Glomerular visceral epithelial cell (primary cell): ENCODE measurements at regions not wholly inside any gene's neighbourhood (a gene's known extent, or its start where the extent isn't known, plus 50 kb on each side); places are given as distances from the start of the nearest gene placed in this dataset.
A peak's percentile ranks its signal among the peaks of the same experiment; 100 is the strongest.

Source experiments
- DNase-seq: peaks from one replicate; pipeline ENCODE4 v3.0.0-alpha.2; 2016; ENCODE audit errors: extremely low spot score

DNA sequence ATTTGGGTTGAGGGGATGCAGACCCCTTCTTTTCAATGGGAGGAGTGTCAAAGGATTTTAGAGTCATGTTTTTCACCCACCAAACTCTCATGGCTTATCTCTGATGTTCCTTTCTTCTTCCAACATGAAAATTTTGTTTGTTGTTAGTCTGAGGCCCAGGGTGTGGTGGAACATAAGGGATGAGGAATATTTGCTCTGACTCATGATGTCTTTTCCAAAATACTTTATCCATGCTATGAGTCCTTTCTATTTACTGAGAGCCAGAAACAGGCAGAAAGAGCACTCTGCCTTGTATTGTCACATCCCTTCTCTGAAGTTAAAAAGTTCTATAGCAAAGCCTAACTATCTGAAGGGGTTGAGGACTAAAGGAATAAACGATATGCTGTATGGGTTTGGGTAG lies 61.6 kb upstream of the GYPA start:
- no peak for DNase-seq

DNA sequence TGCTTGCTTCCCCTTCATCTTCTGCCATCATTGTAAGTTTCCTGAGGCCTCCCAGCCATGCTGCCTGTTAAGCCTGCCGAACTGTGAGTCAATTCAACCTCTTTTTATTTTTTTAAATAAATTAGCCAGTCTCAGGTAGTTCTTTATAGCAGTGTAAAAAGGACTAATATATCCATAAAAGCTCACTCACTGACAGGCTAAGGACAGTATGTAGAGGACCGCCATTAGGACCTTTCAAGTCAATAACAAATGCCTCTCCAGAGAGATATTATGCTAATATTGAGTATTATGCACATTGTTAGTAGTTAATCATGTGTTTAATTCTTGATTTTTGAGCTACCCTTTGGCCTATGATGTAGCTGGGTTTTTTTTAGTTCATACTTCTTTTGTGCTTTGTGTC lies 62.6 kb upstream of the GYPA start:
- DNase-seq, result no peak

DNA sequence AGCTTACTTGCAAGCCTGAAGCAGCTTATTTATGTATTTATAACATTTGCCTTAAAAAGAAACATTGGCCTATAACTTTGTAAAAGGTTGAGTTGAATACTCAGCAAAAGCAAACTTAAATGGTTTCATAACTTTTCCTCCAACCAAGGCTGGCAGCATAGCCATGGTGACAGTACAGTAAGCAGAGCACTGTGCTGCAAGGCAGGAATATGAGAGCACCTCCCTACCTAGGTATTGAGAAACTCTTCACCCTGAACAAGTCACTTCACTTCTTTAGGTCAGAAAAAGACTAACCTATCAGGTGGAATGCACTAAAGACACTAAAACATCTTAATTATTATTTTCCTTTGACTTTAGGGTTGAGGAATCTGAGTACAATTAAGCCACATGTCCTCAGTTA lies 63.9 kb upstream of the GYPA start:
- DNase-seq, result no peak

DNA sequence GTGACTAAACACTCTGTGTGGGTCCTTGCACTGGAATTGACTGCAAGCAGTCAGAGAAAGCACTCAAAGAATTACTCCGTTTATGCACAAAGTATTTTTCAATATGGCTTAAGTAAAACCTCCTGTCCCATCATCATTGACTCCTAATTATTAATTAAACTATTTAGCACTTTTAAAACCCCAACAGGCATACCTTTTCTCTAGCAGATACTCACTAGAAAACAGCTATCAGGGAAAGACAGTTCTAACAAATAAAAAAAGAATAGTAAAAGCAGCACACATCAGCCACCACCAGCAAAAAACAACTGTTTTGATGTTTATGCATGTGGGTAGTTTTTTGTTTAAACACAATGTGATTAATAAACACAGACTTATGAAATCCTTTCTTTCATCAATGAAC lies 66.2 kb upstream of the GYPA start:
- DNase-seq, result no peak

DNA sequence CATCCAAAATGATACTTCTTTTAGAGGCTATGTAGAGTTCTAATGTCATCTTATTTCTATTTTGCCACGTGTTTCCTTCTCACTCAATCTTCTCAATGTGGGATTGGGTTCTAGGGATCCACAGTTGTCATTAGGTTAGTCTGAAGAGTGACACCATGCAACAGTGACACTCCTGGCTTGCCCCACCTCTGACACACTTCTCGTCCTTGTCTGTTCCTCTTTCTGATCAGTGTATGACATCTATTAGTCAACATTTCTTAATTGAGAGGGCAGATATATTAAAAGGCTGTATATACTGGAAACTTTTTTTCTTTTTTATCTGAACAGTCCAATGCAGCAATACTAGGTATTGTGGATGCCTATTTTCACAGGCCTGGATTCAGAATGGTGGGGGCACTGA lies 67.6 kb upstream of the GYPA start:
- no peak for DNase-seq

DNA sequence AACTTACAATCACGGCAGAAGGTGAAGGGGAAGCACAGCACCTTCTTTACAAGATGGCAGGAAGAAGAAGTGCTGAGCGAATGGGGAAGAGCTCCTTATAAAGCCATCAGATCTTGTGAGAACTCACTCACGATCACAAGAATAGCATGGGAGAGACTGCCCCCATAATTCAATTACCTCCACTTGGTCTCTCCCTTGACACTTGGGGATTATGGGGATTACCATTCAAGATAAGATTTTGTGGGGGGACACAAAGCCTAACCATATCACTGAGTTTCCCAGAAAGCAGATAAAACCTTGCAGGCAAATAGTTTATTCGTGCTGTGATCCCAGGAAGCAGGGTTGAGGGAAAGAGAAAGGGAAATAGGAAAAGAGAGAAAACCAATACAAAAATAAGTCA lies 69.0 kb upstream of the GYPA start:
- no peak for DNase-seq

DNA sequence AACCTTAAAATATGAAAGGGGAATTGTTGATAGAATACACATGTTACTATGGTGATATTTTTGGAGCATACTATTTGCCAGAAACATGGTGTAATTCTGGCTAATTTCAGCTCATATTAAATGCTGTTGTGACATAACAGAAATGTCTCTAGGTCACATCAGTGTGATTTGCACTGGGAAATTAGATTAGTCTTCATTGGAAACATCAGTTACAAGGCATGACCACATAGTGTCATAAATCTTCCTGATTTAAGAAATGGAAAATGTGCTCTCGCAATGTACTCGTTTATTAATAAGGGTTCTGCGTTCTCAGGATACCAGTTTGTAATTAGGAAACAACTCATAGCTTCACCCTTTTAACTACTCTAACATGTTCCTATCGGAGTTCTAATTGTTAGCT lies 72.9 kb upstream of the GYPA start:
- no peak for DNase-seq

DNA sequence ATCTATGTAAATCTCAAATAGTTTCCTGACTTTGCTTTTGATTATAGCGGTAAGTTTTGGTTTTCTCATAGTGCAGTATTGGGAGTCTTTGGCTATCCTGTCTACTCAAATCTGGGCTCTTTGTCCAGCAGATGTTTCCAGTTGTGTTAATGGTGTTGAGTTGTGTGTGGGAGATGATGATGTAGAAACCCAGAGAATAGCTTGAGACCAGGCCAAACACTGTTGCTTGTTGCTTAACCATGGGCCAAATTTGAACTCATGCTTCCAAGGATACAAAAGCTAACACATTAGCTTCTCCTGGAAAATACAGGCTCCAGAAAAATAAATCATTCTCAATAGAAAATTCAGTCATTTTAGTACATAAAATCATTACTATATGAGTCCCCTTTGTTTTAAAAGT lies 82.6 kb upstream of the GYPA start:
- DNase-seq, result no peak

DNA sequence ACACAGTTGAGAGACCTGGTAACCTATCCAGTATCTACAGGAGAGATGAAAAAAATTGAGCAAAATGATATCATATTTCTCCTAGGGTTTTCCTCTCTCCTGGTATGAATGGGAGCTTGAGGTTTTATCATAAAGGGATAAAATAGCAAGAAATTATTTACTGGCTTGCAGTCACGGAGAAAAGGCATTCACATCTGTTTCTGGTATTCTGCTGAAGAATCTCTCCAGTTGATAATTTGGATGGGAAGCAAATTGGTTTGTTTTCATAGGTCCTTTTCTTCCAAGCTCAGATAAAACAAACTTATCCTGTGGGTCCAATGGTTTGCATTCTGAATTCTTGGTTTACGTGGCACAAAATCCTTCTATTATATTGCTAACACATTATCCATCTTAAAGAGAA lies 83.1 kb upstream of the GYPA start:
- no peak for DNase-seq

DNA sequence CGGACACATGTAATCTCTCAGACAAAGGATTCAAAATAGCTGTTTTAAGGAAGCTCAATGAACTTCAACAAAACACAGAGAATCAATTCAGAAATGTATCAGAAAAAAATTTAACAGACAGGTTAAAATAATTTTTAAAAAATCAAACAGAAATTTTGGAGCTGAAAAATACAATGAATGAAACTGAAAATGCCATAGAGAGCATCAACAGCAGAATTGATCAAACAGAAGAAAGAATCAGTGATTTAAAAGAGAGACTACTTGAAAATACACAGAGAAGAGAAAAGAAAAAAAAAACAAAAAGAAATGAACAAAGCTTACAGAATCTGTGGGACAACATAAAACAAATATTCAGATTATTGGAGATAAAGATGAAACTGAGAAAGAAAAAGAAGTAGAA lies 118.8 kb upstream of the GYPA start:
- no peak for DNase-seq

DNA sequence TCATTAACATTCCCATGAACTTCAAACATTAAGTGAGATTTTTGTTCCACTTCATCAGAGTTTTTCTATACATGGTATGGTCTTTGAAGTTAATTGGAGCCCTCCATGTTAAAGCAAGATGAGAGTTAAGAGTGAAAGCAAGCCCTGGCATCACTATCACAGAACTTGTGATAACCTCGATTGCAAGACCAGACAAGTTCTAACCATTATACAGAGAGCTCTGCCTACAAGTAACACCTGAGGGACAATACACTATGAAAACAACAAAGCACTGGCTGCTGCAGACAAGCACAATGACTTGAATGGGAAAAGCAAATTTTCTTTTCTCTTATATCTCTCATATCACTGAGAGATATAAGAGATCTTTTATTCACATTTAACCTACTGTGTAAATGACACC lies 126.6 kb upstream of the GYPA start:
- DNase-seq, result no peak

DNA sequence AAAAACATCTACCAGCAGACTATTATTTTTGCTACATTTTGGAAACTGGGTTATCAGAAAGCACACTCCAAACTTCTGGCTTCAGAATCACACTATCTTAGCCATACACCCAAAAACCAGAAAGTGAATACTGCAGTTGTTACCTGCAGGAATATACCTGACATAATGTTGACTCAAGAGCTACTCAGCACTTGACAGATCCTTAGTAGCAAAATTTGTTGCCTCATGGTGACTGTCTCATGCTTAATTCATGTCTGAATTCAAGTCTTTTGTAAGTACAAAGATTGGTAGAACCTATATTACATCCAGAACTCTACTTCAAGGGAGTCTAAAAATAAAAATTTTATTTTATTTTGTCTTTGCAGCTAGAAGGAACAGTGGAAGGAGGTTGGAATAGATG lies 140.2 kb upstream of the GYPA start:
- no peak for DNase-seq

DNA sequence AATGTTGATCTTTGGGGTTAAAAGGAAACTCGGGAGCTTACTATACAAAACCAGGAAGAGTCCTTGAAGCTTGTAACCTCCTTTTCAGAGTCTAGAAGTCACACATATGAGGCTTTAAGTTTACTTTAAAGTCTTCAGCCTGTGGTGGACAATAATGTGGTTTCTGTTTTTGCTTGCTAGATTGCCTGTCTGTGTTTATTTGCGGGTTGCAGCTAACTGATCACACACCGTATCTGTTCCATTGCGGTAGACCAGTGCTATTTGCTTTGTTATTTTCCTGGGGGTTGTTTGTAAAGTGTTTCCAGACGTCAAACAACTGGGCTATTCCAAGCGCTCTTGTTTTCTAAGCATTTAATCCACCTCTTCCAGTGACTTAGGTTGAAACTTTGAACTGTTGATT lies 143.0 kb upstream of the GYPA start:
- DNase-seq, result no peak

DNA sequence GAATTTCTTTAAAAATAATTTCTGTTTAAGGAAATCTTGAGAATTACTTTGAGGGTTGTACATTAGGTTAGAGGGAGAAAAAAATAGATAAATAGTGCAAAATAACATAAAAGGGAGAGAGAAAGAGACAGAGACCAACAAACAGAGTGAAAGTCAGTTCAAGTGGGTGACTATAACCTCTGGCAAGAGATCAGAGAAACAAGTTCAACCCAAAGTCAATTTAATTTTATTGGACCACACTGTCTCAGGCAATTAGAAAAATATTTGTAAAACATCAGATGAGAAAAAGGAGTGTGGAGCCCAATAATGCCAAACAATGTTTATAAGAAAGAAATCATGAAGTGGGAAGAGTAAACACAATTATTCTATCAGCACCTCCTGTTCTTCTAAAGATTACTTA lies 143.5 kb upstream of the GYPA start:
- no peak for DNase-seq

DNA sequence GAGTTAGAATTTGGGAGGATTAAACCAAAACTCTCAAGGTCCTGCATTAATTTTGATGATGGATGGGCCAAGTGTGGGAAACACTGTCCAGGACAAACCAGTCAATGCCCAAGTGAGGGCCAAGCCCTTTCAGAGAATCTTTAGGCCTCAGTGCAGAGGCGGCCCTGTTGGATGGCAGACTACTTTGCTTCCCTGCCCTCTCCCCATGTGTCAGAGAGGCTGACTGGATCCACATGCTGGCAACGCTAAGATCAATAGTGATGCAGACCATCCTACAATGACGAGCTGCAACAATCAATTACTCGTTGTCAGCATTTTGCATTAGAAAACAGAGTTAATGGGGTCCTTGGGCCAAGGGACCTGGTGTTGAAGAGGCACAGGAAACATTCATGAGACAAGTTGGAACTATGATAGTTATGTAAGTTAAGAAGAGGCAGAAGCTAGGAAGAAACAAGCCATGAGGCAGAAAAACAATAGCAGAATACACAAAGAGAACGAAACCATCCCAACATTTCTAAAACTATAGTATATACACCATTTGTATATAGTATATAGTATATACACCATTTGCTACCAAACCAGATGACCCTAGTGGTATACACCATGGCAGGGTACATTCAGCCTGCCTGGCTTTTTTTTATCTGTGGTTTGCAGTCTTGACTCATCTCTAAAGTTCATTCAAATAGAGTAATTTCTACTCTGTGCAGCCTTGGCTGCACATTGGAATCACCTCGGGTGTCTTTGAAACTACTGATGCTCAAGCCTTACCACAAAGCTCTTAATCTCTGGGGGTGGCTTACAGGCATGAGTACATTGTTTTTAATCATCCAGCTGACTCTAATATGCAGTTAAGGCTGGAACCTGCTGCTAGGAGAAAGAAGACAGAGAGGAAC lies 147.7 kb upstream of the GYPA start:
- DNase-seq, result peak; percentile 34

DNA sequence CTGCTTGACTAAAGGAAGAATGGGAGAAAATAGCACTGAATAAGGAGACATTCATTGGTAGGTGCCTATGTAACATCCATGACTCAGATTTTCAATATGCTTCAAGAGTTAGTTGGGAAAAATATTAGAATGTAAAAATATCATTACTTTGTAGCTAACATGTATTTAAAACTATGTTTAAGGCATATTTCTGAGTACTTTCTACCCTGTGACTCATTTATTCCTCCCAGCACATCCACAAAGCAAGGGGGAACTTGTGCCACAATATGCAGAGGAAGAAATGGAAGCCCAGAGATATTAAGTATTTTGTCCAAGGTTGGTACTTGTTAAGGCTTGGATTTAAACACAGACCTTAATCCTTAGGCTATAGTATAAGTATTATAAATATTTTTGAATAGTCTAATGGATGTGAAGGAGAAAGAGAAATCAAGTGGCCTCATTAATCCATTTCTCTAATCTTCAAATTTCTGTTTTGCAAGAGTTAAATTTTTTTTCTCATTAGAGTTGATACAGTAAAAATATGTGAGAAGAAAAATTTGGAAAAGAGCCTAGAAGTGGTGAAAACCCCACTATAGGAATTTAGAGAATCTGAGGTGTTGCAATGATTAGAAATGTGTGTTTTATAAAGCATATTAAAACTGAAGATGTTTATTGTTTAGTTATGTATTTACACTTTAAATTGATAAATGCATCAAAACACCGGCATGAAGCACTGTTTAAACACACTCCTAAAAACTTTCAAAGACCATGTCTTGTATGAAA lies 149.3 kb upstream of the GYPA start:
- no peak for DNase-seq

DNA sequence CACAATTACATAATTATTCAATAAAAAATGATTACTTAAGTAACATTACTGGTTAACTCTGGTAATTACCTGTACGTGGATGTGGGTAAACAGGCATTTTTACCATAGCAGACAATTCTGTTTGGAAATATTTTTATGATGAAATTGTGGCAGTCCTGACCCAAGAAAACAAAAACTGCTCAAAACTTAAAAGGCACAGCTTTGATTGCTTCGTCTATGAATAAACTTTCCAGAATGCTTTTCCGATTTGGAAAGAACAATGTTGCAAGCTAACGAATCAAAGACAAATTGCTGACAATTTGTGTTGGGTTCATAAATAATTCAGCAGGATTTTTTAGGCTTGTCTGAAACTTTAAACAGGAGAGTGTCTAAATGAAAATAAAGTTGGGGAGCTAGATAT lies 150.6 kb upstream of the GYPA start:
- no peak for DNase-seq

DNA sequence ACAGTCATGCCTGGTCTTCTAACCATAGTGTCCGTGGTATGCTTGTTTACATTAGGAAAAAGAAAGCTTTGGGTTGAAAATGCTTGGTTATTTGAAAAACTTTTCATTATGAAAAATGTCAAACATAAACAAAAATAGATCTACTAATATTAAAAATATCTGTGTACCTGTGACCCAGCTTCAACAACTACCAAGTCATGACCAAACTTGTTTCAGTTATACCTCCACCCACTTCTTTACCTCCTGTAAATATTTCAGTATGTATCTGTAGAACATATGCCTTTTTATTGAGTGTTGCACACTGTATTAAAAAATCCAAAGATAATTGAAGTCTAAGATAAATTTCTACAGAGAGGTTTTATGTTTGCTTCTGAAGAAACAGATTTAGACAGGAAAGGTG lies 153.7 kb upstream of the GYPA start:
- no peak for DNase-seq

DNA sequence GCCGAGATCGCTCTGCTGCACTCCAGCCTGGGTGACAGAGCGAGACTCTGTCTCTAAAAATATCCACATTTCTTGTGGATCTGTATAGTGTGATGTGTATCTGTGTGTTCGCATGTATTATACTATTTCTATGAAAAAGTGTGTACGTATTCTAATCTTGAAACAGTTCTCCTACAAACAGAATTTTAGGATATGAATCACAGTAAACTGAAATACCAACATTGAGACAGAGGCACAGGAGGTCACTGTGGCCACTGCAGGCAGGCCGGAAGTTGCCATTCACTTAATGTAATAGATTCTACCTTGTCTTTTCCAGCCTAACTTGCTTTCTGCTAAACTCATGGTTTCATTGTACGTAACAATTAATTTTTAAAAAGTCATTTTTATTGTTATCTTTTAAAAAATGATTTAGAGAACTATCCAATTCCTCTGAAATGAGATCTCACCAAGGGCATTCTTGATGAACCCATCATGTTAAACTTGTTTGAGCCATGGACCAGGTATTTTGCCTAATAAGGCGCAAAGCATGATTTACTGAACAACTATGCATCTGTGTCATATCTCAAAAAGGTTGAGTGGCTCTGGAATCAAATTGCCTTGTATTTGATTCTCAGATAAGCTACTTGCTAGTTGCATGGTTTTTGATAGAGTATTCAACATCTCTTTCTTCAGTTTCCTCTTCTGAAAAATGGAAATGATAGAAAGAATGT lies 154.9 kb upstream of the GYPA start:
- DNase-seq, result no peak

DNA sequence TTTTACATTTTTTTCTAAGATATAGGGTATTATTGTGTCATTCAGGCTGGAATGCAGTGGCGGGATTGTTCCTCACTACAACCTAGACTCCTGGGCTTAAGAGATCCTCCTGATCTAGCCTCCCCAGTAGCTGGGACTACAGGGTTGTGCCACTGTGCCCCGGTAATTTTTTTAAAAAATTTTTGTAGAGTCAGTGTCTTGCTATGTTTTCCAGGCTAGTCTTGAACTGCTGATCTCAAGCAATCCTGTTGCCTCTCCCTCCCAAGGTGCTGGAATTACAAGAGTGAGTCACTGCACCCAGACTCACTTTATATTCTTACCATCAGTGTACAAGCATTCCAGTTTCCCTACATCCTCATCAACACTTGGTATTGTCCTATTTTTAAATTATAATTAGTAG lies 156.4 kb upstream of the GYPA start:
- no peak for DNase-seq

DNA sequence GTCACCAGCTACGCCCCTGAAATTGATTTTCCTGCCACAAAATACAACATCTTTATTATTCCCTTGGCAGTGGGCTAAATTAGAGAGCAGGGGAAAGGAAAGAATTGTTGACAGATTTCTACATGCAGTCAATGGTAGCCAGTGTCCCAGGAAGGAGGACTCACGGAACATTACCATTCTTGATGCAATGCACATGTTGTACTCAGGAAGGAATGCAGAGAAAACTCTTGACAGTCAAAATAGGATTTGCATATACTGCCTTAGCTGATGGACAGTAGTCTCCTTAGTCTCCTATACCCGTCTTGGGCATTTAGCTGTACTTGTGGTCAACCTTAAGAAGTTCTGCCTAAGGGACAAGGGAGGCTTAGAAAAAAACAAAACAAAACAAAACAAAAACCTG lies 158.0 kb upstream of the GYPA start:
- DNase-seq, result no peak

DNA sequence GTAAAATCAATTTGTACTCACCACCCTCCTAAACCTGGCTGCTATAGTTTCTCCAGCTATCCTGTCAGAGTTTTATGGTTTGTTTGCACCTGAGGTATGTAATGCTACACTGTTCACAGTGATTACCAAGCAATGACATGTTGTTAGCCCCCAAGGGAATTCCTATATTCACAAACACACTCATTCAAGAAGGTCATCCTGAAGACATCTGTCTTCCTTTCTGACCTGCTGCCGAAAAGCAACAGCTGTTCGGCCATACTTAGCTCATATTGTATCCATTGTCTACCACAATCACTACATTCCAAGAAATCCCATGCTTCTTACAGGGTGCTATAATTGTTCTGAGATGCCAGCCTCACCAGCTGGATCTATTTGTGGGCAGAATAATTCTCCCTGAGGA lies 160.1 kb upstream of the GYPA start:
- DNase-seq, result no peak
